ENCODE measurements at regions not wholly inside any gene's neighbourhood (a gene's known extent, or its start where the extent isn't known, plus 50 kb on each side); places are given as distances from the start of the nearest gene placed in this dataset.

- Histone ChIP-seq H3K79me2 (ENCODE audit: control insufficient read depth, low read length) (no peaks in the 10 kb centered on the region), H3K4me1 (ENCODE audit: control insufficient read depth, low read length) (no peaks in the 10 kb centered on the region), H3K36me3 (ENCODE audit: control insufficient read depth, low read length) (no peaks in the 10 kb centered on the region), H3K9me2 (replicated peaks; ENCODE audit: control insufficient read depth, low read length) (no peaks in the 10 kb centered on the region), H3F3A (ENCODE audit: control insufficient read depth, insufficient read depth) (no peaks in the 10 kb centered on the region), H3K27me3 (ENCODE audit: control insufficient read depth, low read length) (no peaks in the 10 kb centered on the region), H3K4me2 (ENCODE audit: low read length) (no peak overlapping the region), H3K4me3 (ENCODE audit: low read length) (no peak overlapping the region), H3K27ac (ENCODE audit: low read depth, low read length) (no peak overlapping the region), H3K9me3 (ENCODE audit: control insufficient read depth, insufficient read depth, low read length) (no peaks in the 10 kb centered on the region), H4K20me1 (ENCODE audit: control insufficient read depth, insufficient read depth, low read depth, low read length) (no peaks in the 10 kb centered on the region)
- no peak for TF ChIP-seq EZH2phosphoT487 (IDR thresholded peaks at IDR 0.05; ENCODE audit: borderline replicate concordance, low read length)
- TF ChIP-seq, protein P1, sequence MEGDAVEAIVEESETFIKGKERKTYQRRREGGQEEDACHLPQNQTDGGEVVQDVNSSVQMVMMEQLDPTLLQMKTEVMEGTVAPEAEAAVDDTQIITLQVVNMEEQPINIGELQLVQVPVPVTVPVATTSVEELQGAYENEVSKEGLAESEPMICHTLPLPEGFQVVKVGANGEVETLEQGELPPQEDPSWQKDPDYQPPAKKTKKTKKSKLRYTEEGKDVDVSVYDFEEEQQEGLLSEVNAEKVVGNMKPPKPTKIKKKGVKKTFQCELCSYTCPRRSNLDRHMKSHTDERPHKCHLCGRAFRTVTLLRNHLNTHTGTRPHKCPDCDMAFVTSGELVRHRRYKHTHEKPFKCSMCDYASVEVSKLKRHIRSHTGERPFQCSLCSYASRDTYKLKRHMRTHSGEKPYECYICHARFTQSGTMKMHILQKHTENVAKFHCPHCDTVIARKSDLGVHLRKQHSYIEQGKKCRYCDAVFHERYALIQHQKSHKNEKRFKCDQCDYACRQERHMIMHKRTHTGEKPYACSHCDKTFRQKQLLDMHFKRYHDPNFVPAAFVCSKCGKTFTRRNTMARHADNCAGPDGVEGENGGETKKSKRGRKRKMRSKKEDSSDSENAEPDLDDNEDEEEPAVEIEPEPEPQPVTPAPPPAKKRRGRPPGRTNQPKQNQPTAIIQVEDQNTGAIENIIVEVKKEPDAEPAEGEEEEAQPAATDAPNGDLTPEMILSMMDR (IDR thresholded peaks at IDR 0.05; ENCODE audit: low read depth, low read length, poor library complexity, severe bottlenecking), result no peak
These were observed 471.7 kb upstream of the CDH7 start for GRCh38 chr18:65278939-65279667.

DNA sequence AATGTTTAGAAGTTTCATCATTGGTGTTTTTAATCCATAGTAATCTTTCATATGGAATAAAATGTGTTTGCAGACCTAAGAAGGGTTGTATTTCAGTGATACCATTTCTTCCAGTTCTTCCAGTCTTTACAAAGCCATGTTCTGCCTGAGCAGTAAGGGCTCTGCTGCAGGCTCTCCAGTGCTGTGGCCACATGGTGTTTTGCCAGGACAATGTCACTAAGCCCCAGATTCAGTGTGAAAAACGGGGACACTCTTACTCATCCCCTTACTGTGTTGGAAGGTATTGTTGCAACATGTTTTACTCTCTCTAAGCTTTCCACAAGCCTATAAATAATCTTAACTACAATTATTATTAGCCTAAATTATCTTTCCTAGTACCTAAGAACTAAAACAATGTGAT is 481.4 kb upstream of the CDH7 start:
- H3K27me3 ChIP-seq (ENCODE audit: control insufficient read depth, low read length), result no peaks in the 10 kb centered on the region
- H3K79me2 ChIP-seq (ENCODE audit: control insufficient read depth, low read length), result no peaks in the 10 kb centered on the region
- no peaks in the 10 kb centered on the region for H3K9me3 ChIP-seq (ENCODE audit: control insufficient read depth, insufficient read depth, low read length)
- no peak overlapping the region for H3K4me3 ChIP-seq (ENCODE audit: low read length)
- TF ChIP-seq, protein P1 (IDR thresholded peaks at IDR 0.05; ENCODE audit: low read depth, low read length, poor library complexity, severe bottlenecking), result no peak
- no peak for TF ChIP-seq EZH2phosphoT487 (IDR thresholded peaks at IDR 0.05; ENCODE audit: borderline replicate concordance, low read length)
- no peaks in the 10 kb centered on the region for H3K4me1 ChIP-seq (ENCODE audit: control insufficient read depth, low read length)
- no peaks in the 10 kb centered on the region for H3K9me2 ChIP-seq (replicated peaks; ENCODE audit: control insufficient read depth, low read length)
- H3K27ac ChIP-seq (ENCODE audit: low read depth, low read length), result no peak overlapping the region
- no peaks in the 10 kb centered on the region for H4K20me1 ChIP-seq (ENCODE audit: control insufficient read depth, insufficient read depth, low read depth, low read length)
- no peaks in the 10 kb centered on the region for H3F3A ChIP-seq (ENCODE audit: control insufficient read depth, insufficient read depth)
- no peak overlapping the region for H3K4me2 ChIP-seq (ENCODE audit: low read length)
- H3K36me3 ChIP-seq (ENCODE audit: control insufficient read depth, low read length), result no peaks in the 10 kb centered on the region

DNA sequence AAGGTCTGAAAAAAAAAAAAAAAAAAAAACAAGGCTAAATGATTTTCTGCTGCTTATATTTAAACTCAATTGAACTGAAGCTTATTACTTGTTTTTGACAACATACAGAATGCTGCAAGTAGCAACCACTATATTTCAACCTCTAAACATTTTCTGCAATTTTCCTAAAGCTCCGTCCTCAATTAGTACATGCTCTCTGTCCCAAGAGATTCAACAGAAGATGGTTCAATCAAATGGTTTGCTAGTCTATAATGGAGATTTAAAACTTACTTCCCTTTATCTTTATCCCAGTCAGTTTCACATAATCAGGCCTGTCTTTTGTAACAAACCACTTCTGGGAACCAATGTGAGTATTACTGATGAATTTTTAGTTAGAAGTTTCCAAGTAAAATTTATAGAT is 485.1 kb upstream of the CDH7 start:
- H3K9me2 ChIP-seq (replicated peaks; ENCODE audit: control insufficient read depth, low read length), result no peaks in the 10 kb centered on the region
- no peak overlapping the region for H3K4me2 ChIP-seq (ENCODE audit: low read length)
- no peaks in the 10 kb centered on the region for H4K20me1 ChIP-seq (ENCODE audit: control insufficient read depth, insufficient read depth, low read depth, low read length)
- no peaks in the 10 kb centered on the region for H3K4me1 ChIP-seq (ENCODE audit: control insufficient read depth, low read length)
- no peaks in the 10 kb centered on the region for H3K27me3 ChIP-seq (ENCODE audit: control insufficient read depth, low read length)
- H3K4me3 ChIP-seq (ENCODE audit: low read length), result no peak overlapping the region
- no peaks in the 10 kb centered on the region for H3K9me3 ChIP-seq (ENCODE audit: control insufficient read depth, insufficient read depth, low read length)
- no peak overlapping the region for H3K27ac ChIP-seq (ENCODE audit: low read depth, low read length)
- H3K79me2 ChIP-seq (ENCODE audit: control insufficient read depth, low read length), result no peaks in the 10 kb centered on the region
- no peaks in the 10 kb centered on the region for H3K36me3 ChIP-seq (ENCODE audit: control insufficient read depth, low read length)
- TF ChIP-seq, protein P1 (IDR thresholded peaks at IDR 0.05; ENCODE audit: low read depth, low read length, poor library complexity, severe bottlenecking), result no peak
- TF ChIP-seq EZH2phosphoT487 (IDR thresholded peaks at IDR 0.05; ENCODE audit: borderline replicate concordance, low read length), result no peak
- H3F3A ChIP-seq (ENCODE audit: control insufficient read depth, insufficient read depth), result no peaks in the 10 kb centered on the region
